ENCODE measurements at regions not wholly inside any gene's neighbourhood (a gene's known extent, or its start where the extent isn't known, plus 50 kb on each side); places are given as distances from the start of the nearest gene placed in this dataset.

DNA sequence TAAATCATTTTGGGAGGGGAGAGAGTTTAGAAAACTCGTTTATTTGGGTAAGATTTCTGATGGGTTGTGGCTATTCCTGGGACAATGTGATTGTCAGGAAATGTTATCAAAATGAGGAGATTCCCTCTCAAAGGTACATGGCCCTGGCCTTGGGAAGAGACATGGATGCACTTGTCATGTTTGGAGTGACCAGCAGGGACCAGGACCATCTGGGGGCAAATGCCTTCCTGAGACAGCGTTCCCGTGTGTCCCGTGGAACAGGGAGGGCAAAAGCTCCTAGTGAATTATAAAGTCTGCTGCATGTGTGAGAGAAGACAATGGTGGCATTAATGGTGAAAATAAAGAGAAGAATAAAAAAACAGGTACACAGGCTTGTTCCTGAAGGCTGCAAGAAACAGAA is 317.3 kb downstream of the ZNF536 start:
- no peak for TF ChIP-seq POLR2A (IDR thresholded peaks at IDR 0.05; ENCODE audit: control extremely low read depth in 1 of 2, low read depth in 2 of 2, low read length in 2 of 2)
- no peak for TF ChIP-seq POLR2AphosphoS5 (IDR thresholded peaks at IDR 0.05; ENCODE audit: low read depth, low read length)
